ENCODE measurements at regions not wholly inside any gene's neighbourhood (a gene's known extent, or its start where the extent isn't known, plus 50 kb on each side); places are given as distances from the start of the nearest gene placed in this dataset.

DNA sequence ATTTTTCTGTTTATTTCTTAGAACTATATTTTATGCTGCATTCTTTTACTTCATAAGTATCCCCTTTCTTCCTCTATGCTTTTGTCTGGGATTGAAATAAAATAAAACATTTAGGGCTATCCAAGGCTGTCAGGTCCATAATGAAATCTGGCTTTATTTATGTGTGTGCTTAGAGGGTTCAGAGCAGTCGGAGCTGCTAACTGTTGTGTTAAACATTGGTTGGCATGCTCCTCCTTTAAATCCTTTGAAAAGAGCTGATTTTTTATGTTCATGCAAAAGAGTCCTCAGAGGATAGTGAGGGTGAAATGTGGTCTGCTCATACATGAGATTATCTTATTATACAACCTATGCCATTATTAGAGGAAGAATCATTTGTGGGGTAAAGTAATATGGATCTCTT is 322.3 kb upstream of the E2F7 start:
- Mint-ChIP-seq H3K9me3 (no peaks in the 10 kb centered on the region), H3K27ac (no peak overlapping the region), H3K4me1 (ENCODE audit: low read depth) (no peaks in the 10 kb centered on the region), H3K4me3 (no peak overlapping the region), H3K27me3 (no peaks in the 10 kb centered on the region), H3K36me3 (ENCODE audit: low read depth) (no peaks in the 10 kb centered on the region)
- no peak for DNase-seq
- ChIA-PET POLR2A (no interaction called here), CTCF (no interaction called here)
- intact Hi-C loops (cut with micrococcal nuclease), result no loop called here
- TF ChIP-seq CTCF (IDR thresholded peaks at IDR 0.05), result no peak
- no peak for ATAC-seq

- Mint-ChIP-seq H3K27ac (no peak overlapping the region), H3K4me1 (ENCODE audit: low read depth) (no peaks in the 10 kb centered on the region), H3K4me3 (no peak overlapping the region), H3K36me3 (ENCODE audit: low read depth) (no peaks in the 10 kb centered on the region), H3K9me3 (no peaks in the 10 kb centered on the region), H3K27me3 (no peaks in the 10 kb centered on the region)
- no peak for TF ChIP-seq CTCF (IDR thresholded peaks at IDR 0.05)
- no peak for ATAC-seq
- intact Hi-C loops (cut with micrococcal nuclease), result no loop called here
- DNase-seq, result no peak
- POLR2A ChIA-PET, result no interaction called here
- CTCF ChIA-PET, result no interaction called here
These were observed 321.8 kb upstream of the E2F7 start for GRCh38 chr12:77387214-77387613.

- intact Hi-C loops (cut with micrococcal nuclease), result no loop called here
- no peaks in the 10 kb centered on the region for H3K36me3 Mint-ChIP-seq (ENCODE audit: low read depth)
- no peak overlapping the region for H3K27ac Mint-ChIP-seq
- no peak for TF ChIP-seq CTCF (IDR thresholded peaks at IDR 0.05)
- no peaks in the 10 kb centered on the region for H3K9me3 Mint-ChIP-seq
- DNase-seq (no peak), ATAC-seq (no peak)
- no peaks in the 10 kb centered on the region for H3K27me3 Mint-ChIP-seq
- H3K4me3 Mint-ChIP-seq, result no peak overlapping the region
- no peaks in the 10 kb centered on the region for H3K4me1 Mint-ChIP-seq (ENCODE audit: low read depth)
- ChIA-PET POLR2A (no interaction called here), CTCF (no interaction called here)
These were observed 319.6 kb upstream of the E2F7 start for GRCh38 chr12:77384941-77385340.

DNA sequence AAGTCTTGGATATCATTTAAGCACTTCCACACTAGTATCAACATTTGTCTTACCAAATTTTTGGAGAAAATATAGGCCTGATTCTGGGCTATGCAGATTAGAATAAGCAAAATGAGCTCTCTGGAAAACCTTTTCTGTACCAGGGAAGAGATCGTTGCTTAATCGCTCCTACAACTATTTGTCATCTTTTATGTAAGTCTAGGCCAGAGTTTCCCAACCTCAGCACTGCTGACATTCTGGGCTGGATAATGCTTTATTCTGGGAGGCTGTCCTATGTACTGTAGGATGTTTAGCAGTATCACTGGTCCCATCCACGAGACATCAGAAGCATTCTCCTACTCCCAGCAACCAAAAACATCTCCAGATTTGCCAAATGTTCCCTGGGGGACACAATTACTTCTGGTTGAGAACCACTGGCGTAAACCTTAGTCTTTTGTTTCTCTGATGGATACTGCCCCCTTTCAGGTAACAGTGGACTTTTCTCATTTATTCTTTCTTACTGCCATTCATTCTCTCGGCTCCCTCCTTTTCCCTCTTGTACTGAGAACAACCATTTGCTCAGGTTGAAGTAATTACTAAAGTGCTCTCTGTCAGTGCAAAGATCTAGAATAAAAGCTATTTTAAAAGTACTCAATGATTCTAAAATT is 316.9 kb upstream of the E2F7 start:
- no peak for DNase-seq
- ChIA-PET CTCF (no interaction called here), POLR2A (no interaction called here)
- no peak for ATAC-seq
- Mint-ChIP-seq H3K9me3 (no peaks in the 10 kb centered on the region), H3K36me3 (ENCODE audit: low read depth) (no peaks in the 10 kb centered on the region), H3K4me3 (no peak overlapping the region), H3K27ac (no peak overlapping the region), H3K27me3 (no peaks in the 10 kb centered on the region), H3K4me1 (ENCODE audit: low read depth) (no peaks in the 10 kb centered on the region)
- intact Hi-C loops (cut with micrococcal nuclease), result no loop called here
- no peak for TF ChIP-seq CTCF (IDR thresholded peaks at IDR 0.05)

- H3K4me1 Mint-ChIP-seq (ENCODE audit: low read depth), result no peaks in the 10 kb centered on the region
- H3K27me3 Mint-ChIP-seq, result no peaks in the 10 kb centered on the region
- no peak for TF ChIP-seq CTCF (IDR thresholded peaks at IDR 0.05)
- ATAC-seq (no peak), DNase-seq (no peak)
- POLR2A ChIA-PET, result no interaction called here
- no peaks in the 10 kb centered on the region for H3K36me3 Mint-ChIP-seq (ENCODE audit: low read depth)
- H3K4me3 Mint-ChIP-seq, result no peak overlapping the region
- no peaks in the 10 kb centered on the region for H3K9me3 Mint-ChIP-seq
- CTCF ChIA-PET, result no interaction called here
- intact Hi-C loops (cut with micrococcal nuclease), result no loop called here
- no peak overlapping the region for H3K27ac Mint-ChIP-seq
These were observed 312.3 kb upstream of the E2F7 start for GRCh38 chr12:77377622-77378021.
